CD14-positive monocyte (primary cell): ENCODE measurements at regions not wholly inside any gene's neighbourhood (a gene's known extent, or its start where the extent isn't known, plus 50 kb on each side); places are given as distances from the start of the nearest gene placed in this dataset.

ENCODE experiments used
- DNase-seq, 3 donors: peaks; one replicate each; pipeline ENCODE4 v3.0.0-alpha.2; 2011 to 2022
- H2AFZ ChIP-seq: 2 replicates; pipeline ENCODE4 v1.6.0; 2012; ENCODE audit warnings: mild to moderate bottlenecking, low read depth, low read length, inconsistent platforms; ENCODE audit not compliant: insufficient read depth, poor library complexity, severe bottlenecking
- H3K27ac ChIP-seq, 2 donors: 1 replicate in 1 of 2; 2 replicates in 1 of 2; pipeline ENCODE4 v1.5.1; 2012 to 2013; ENCODE audit warnings: low read length in 2 of 2, control low read depth in 1 of 2, inconsistent platforms in 1 of 2, low read depth in 1 of 2, mild to moderate bottlenecking in 1 of 2
- H3K27me3 ChIP-seq, 2 donors: one replicate each; pipeline versions ENCODE4 v1.6.0 to v1.6.1; 2011 to 2013; ENCODE audit warnings: low read length in 2 of 2; ENCODE audit not compliant: control insufficient read depth in 2 of 2, insufficient read depth in 2 of 2
- H3K36me3 ChIP-seq, 2 donors: replicated peaks in 1 of 2; 1 replicate in 1 of 2; 2 replicates in 1 of 2; pipeline versions ENCODE4 v1.5.1 to v1.6.1; 2012 to 2013; ENCODE audit warnings: low read length in 2 of 2, control low read depth in 1 of 2, inconsistent platforms in 1 of 2, mild to moderate bottlenecking in 1 of 2; ENCODE audit not compliant: insufficient read depth in 2 of 2, control insufficient read depth in 1 of 2
- H3K4me1 ChIP-seq, 2 donors: 1 replicate in 1 of 2; 2 replicates in 1 of 2; pipeline versions ENCODE4 v1.5.1 to v1.6.1; 2012 to 2013; ENCODE audit warnings: low read length in 2 of 2, control low read depth in 1 of 2, inconsistent platforms in 1 of 2, mild to moderate bottlenecking in 1 of 2, moderate library complexity in 1 of 2; ENCODE audit not compliant: insufficient read depth in 2 of 2, control insufficient read depth in 1 of 2
- H3K4me2 ChIP-seq: replicated peaks from 2 replicates; pipeline ENCODE3; 2012; ENCODE audit warnings: low read length, moderate library complexity, mild to moderate bottlenecking; ENCODE audit not compliant: poor library complexity, severe bottlenecking; ENCODE audit errors: extremely low read depth
- H3K4me3 ChIP-seq, 3 experiments: fragments of 200-600 bp in 1 of 3; sonication (generic) in 1 of 3; replicated peaks in 1 of 3; 1 replicate in 2 of 3; 2 replicates in 1 of 3; pipeline ENCODE4 v1.5.1; 2011 to 2013; ENCODE audit warnings: low read length in 3 of 3, mild to moderate bottlenecking in 3 of 3, control low read depth in 2 of 3, low read depth in 2 of 3, inconsistent platforms in 1 of 3, moderate library complexity in 1 of 3
- H3K79me2 ChIP-seq: 2 replicates; pipeline ENCODE4 v1.6.0; 2012; ENCODE audit warnings: mild to moderate bottlenecking, control low read depth, inconsistent platforms, low read length, moderate library complexity; ENCODE audit not compliant: insufficient read depth
- H3K9ac ChIP-seq: 2 replicates; pipeline ENCODE4 v1.6.0; 2017; ENCODE audit warnings: low read length, mild to moderate bottlenecking; ENCODE audit not compliant: insufficient read depth, poor library complexity, severe bottlenecking
- H3K9me3 ChIP-seq, 2 donors: replicated peaks in 1 of 2; 1 replicate in 1 of 2; 2 replicates in 1 of 2; pipeline versions ENCODE4 v1.5.1 to v1.6.1; 2012 to 2013; ENCODE audit warnings: low read length in 2 of 2, control low read depth in 1 of 2; ENCODE audit not compliant: control insufficient read depth in 1 of 2, insufficient read depth in 1 of 2
- H4K20me1 ChIP-seq: 2 replicates; pipeline ENCODE4 v1.6.0; 2012; ENCODE audit warnings: mild to moderate bottlenecking, low read length, control low read depth, moderate library complexity; ENCODE audit not compliant: insufficient read depth
- H3K27ac Mint-ChIP-seq, 7 donors: one replicate each; pipeline ENCODE4 v1.8.0; 2020; ENCODE audit warnings: mild to moderate bottlenecking in 7 of 7, mixed read lengths in 7 of 7, moderate library complexity in 6 of 7, inconsistent platforms in 2 of 7
- H3K27me3 Mint-ChIP-seq, 3 donors: one replicate each; pipeline ENCODE4 v1.8.0; 2021 to 2022; ENCODE audit warnings: low read depth in 3 of 3, mild to moderate bottlenecking in 3 of 3, mixed read lengths in 3 of 3, moderate library complexity in 3 of 3, inconsistent platforms in 1 of 3
- H3K36me3 Mint-ChIP-seq, 2 donors: one replicate each; pipeline ENCODE4 v1.8.0; 2020; ENCODE audit warnings: mixed read lengths in 2 of 2, inconsistent platforms in 1 of 2, mild to moderate bottlenecking in 1 of 2
- H3K4me1 Mint-ChIP-seq: one replicate; pipeline ENCODE4 v1.8.0; 2020; ENCODE audit warnings: mild to moderate bottlenecking, mixed read lengths
- H3K4me3 Mint-ChIP-seq, 2 donors: one replicate each; pipeline ENCODE4 v1.8.0; 2020; ENCODE audit warnings: mild to moderate bottlenecking in 2 of 2, mixed read lengths in 2 of 2, moderate library complexity in 1 of 2
- H3K9me3 Mint-ChIP-seq, 7 donors: one replicate each; pipeline ENCODE4 v1.8.0; 2020 to 2022; ENCODE audit warnings: mixed read lengths in 7 of 7, mild to moderate bottlenecking in 6 of 7, moderate library complexity in 6 of 7, inconsistent platforms in 2 of 7
- WGBS: methylation state at CpG from one replicate; pipeline ENCODE4 v1.1.5; 2013; ENCODE audit warnings: missing lambda C conversion rate; ENCODE audit not compliant: insufficient coverage; 5-methylcytosine and 5-hydroxymethylcytosine counted together
- intact Hi-C, 2 donors: fragments of 100-400 bp; cut with micrococcal nuclease; formaldehyde crosslinking; loops; one replicate each; pipeline versions ENCODE4 v1.15.0 to v1.15.1; 2023
- TF ChIP-seq, protein P1 (sequence below): fragments of 200-600 bp; IDR thresholded peaks from one replicate; pipeline ENCODE4 v1.8.0; 2022; ENCODE audit warnings: antibody characterized with exemption, mild to moderate bottlenecking

DNA sequence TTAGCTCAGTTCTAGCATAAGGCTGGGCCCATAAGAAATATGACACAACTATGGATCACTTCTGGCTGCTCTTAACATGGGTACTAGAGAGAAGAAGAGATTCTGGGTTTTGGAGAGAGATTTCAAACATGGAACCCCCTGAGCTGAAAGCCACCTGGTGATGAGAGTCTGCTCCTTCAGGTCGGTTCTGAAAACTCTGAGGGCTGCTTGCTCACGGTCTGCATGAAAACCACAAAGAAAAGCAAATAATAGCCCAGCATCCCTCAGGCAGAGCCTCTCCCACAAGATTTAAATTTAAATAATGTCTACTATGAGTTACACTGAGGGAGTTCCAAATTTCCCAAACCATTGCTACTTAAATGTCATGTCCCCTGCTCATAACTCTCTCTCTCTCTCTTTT lies 301.5 kb downstream of the BMP7 start:
- WGBS, result no CpG with 5 or more reads among the region's 2 CpGs
- no peaks in the 10 kb centered on the region for H3K79me2 ChIP-seq

DNA sequence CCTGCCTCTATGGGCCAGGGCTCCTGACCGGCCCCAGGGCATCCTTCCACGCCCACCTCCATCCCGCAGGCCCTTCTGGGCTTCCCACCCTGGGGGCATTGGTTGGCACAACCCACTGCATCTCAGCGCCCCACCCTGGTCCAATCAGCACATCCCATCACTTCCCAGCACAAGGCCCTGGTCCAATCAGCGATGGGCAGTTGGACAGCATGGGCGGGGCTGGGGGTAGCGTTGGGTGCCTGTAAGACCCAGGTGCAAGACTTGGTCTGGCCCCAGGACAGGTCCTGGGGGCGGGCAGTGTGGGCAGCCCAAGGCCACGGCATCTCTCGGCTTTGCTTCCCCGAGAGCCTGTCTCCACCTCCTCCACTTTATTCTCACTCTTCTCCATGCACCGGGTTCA lies 298.5 kb downstream of the BMP7 start:
- Histone ChIP-seq H3K36me3 (no peaks in the 10 kb centered on the region), H2AFZ (no peak overlapping the region), H3K27me3 (peaks cover 0 to 5% of the 10 kb centered on the region in 2 donors), H3K27ac (no peak overlapping the region), H3K9me3 (peaks cover 0 to 3% of the 10 kb centered on the region in 2 donors), H3K4me3 (no peak overlapping the region), H3K4me2 (no peak overlapping the region), H3K9ac (no peak overlapping the region), H3K4me1 (no peaks in the 10 kb centered on the region), H3K79me2 (no peaks in the 10 kb centered on the region), H4K20me1 (no peaks in the 10 kb centered on the region)
- TF ChIP-seq, protein P1, sequence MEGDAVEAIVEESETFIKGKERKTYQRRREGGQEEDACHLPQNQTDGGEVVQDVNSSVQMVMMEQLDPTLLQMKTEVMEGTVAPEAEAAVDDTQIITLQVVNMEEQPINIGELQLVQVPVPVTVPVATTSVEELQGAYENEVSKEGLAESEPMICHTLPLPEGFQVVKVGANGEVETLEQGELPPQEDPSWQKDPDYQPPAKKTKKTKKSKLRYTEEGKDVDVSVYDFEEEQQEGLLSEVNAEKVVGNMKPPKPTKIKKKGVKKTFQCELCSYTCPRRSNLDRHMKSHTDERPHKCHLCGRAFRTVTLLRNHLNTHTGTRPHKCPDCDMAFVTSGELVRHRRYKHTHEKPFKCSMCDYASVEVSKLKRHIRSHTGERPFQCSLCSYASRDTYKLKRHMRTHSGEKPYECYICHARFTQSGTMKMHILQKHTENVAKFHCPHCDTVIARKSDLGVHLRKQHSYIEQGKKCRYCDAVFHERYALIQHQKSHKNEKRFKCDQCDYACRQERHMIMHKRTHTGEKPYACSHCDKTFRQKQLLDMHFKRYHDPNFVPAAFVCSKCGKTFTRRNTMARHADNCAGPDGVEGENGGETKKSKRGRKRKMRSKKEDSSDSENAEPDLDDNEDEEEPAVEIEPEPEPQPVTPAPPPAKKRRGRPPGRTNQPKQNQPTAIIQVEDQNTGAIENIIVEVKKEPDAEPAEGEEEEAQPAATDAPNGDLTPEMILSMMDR, result no peak
- Mint-ChIP-seq H3K27me3 (peaks cover 5 to 20% (median 14%) of the 10 kb centered on the region in 3 donors), H3K27ac (no peak overlapping the region), H3K9me3 (peaks cover 0 to 4% (median 0%) of the 10 kb centered on the region in 7 donors), H3K36me3 (no peaks in the 10 kb centered on the region), H3K4me3 (no peak overlapping the region), H3K4me1 (no peaks in the 10 kb centered on the region)
- intact Hi-C loops, result no loop called here
- WGBS, result 84% methylated on average over 9 of the region's 12 CpGs
- DNase-seq, result no peak

More for the DNA sequence above, 301.5 kb downstream of the BMP7 start:
- Mint-ChIP-seq H3K4me3 (no peak overlapping the region), H3K36me3 (no peaks in the 10 kb centered on the region), H3K27ac (no peak overlapping the region), H3K4me1 (no peaks in the 10 kb centered on the region), H3K9me3 (peaks cover 0 to 7% (median 0%) of the 10 kb centered on the region in 7 donors), H3K27me3 (peaks cover 2 to 22% (median 7%) of the 10 kb centered on the region in 3 donors)
- DNase-seq, result no peak
- Histone ChIP-seq H3K9ac (no peak overlapping the region), H3K4me2 (no peak overlapping the region), H2AFZ (no peak overlapping the region), H3K4me1 (no peaks in the 10 kb centered on the region), H4K20me1 (no peaks in the 10 kb centered on the region), H3K36me3 (no peaks in the 10 kb centered on the region), H3K27me3 (peaks cover 0 to under 1% of the 10 kb centered on the region in 2 donors), H3K4me3 (no peak overlapping the region), H3K27ac (no peak overlapping the region), H3K9me3 (peaks cover 0 to 3% of the 10 kb centered on the region in 2 donors)
- intact Hi-C loops, result no loop called here
- TF ChIP-seq, protein P1, result no peak
